ENCODE measurements at regions not wholly inside any gene's neighbourhood (a gene's known extent, or its start where the extent isn't known, plus 50 kb on each side); places are given as distances from the start of the nearest gene placed in this dataset.

GRCh38 chr2:217529271-217529670, 473.5 kb downstream of the TNS1 start:
- TF ChIP-seq, protein P1, sequence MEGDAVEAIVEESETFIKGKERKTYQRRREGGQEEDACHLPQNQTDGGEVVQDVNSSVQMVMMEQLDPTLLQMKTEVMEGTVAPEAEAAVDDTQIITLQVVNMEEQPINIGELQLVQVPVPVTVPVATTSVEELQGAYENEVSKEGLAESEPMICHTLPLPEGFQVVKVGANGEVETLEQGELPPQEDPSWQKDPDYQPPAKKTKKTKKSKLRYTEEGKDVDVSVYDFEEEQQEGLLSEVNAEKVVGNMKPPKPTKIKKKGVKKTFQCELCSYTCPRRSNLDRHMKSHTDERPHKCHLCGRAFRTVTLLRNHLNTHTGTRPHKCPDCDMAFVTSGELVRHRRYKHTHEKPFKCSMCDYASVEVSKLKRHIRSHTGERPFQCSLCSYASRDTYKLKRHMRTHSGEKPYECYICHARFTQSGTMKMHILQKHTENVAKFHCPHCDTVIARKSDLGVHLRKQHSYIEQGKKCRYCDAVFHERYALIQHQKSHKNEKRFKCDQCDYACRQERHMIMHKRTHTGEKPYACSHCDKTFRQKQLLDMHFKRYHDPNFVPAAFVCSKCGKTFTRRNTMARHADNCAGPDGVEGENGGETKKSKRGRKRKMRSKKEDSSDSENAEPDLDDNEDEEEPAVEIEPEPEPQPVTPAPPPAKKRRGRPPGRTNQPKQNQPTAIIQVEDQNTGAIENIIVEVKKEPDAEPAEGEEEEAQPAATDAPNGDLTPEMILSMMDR (conservative IDR thresholded peaks at IDR 0.05; ENCODE audit: low read length): no peak
- no peak for TF ChIP-seq EZH2phosphoT487 (IDR thresholded peaks at IDR 0.05; ENCODE audit: borderline replicate concordance, low read depth, low read length)
- H2AFZ ChIP-seq (ENCODE audit: low read length): no peak overlapping the region
- H3K36me3 ChIP-seq (ENCODE audit: insufficient read depth, low read length): no peaks in the 10 kb centered on the region
- no TSS peak for BruUV-seq (replicated peaks)
- no peaks in the 10 kb centered on the region for H3K9me2 ChIP-seq (ENCODE audit: insufficient read depth, low read length)
- no peak for DNase-seq (ENCODE audit: low spot score)
- POLR2A ChIA-PET: no interaction called here
- no peaks in the 10 kb centered on the region for H4K20me1 ChIP-seq (ENCODE audit: insufficient read depth, low read length)
- intact Hi-C loops (cut with micrococcal nuclease; ENCODE audit: unreplicated experiment): no loop called here
- no peaks in the 10 kb centered on the region for H3K79me2 ChIP-seq (ENCODE audit: insufficient read depth, low read depth, low read length)
- CTCF ChIA-PET (ENCODE audit: unreplicated experiment): no interaction called here
- H3K9me3 ChIP-seq (ENCODE audit: low read length): no peaks in the 10 kb centered on the region
- H3K4me2 ChIP-seq (ENCODE audit: low read length): no peak overlapping the region
- H3K4me1 ChIP-seq (ENCODE audit: insufficient read depth, low read length, poor library complexity, severe bottlenecking): no peaks in the 10 kb centered on the region
- no peak overlapping the region for H3K27ac ChIP-seq (ENCODE audit: low read depth, low read length, poor library complexity, severe bottlenecking)
- no peak overlapping the region for H3K4me3 ChIP-seq (ENCODE audit: low read depth, low read length, poor library complexity, severe bottlenecking)

GRCh38 chr2:217527590-217528202, 475.1 kb downstream of the TNS1 start:
- Histone ChIP-seq H3K27ac (ENCODE audit: low read depth, low read length, poor library complexity, severe bottlenecking) (no peak overlapping the region), H3K9me2 (ENCODE audit: insufficient read depth, low read length) (no peaks in the 10 kb centered on the region), H3K36me3 (ENCODE audit: insufficient read depth, low read length) (no peaks in the 10 kb centered on the region), H3K4me2 (ENCODE audit: low read length) (no peak overlapping the region), H3K4me1 (ENCODE audit: insufficient read depth, low read length, poor library complexity, severe bottlenecking) (no peaks in the 10 kb centered on the region), H3K79me2 (ENCODE audit: insufficient read depth, low read depth, low read length) (no peaks in the 10 kb centered on the region), H3K4me3 (ENCODE audit: low read depth, low read length, poor library complexity, severe bottlenecking) (no peak overlapping the region), H2AFZ (ENCODE audit: low read length) (no peak overlapping the region), H4K20me1 (ENCODE audit: insufficient read depth, low read length) (no peaks in the 10 kb centered on the region), H3K9me3 (ENCODE audit: low read length) (no peaks in the 10 kb centered on the region)
- TF ChIP-seq EZH2phosphoT487 (IDR thresholded peaks at IDR 0.05; ENCODE audit: borderline replicate concordance, low read depth, low read length): no peak
- TF ChIP-seq, protein P1 (conservative IDR thresholded peaks at IDR 0.05; ENCODE audit: low read length): no peak
- BruUV-seq (replicated peaks): no TSS peak
- no peak for DNase-seq (ENCODE audit: low spot score)
- POLR2A ChIA-PET: no interaction called here
- CTCF ChIA-PET (ENCODE audit: unreplicated experiment): no interaction called here
- intact Hi-C loops (cut with micrococcal nuclease; ENCODE audit: unreplicated experiment): no loop called here

- no peaks in the 10 kb centered on the region for H3K36me3 ChIP-seq (ENCODE audit: insufficient read depth, low read length)
- H2AFZ ChIP-seq (ENCODE audit: low read length): no peak overlapping the region
- no peaks in the 10 kb centered on the region for H3K9me2 ChIP-seq (ENCODE audit: insufficient read depth, low read length)
- ChIA-PET CTCF (ENCODE audit: unreplicated experiment) (no interaction called here), POLR2A (interaction anchor here (0.6 kb wide), 1 partner anchor 90 kb away, joined by 7 read pairs; no protein-coding TSS in a partner anchor)
- no TSS peak for BruUV-seq (replicated peaks)
- no peaks in the 10 kb centered on the region for H4K20me1 ChIP-seq (ENCODE audit: insufficient read depth, low read length)
- H3K9me3 ChIP-seq (ENCODE audit: low read length): no peaks in the 10 kb centered on the region
- H3K27ac ChIP-seq (ENCODE audit: low read depth, low read length, poor library complexity, severe bottlenecking): no peak overlapping the region
- intact Hi-C loops (cut with micrococcal nuclease; ENCODE audit: unreplicated experiment): no loop called here
- H3K4me3 ChIP-seq (ENCODE audit: low read depth, low read length, poor library complexity, severe bottlenecking): no peak overlapping the region
- H3K79me2 ChIP-seq (ENCODE audit: insufficient read depth, low read depth, low read length): no peaks in the 10 kb centered on the region
- TF ChIP-seq, protein P1 (conservative IDR thresholded peaks at IDR 0.05; ENCODE audit: low read length): no peak
- TF ChIP-seq EZH2phosphoT487 (IDR thresholded peaks at IDR 0.05; ENCODE audit: borderline replicate concordance, low read depth, low read length): no peak
- H3K4me2 ChIP-seq (ENCODE audit: low read length): no peak overlapping the region
- no peaks in the 10 kb centered on the region for H3K4me1 ChIP-seq (ENCODE audit: insufficient read depth, low read length, poor library complexity, severe bottlenecking)
- no peak for DNase-seq (ENCODE audit: low spot score)
Measured at GRCh38 chr2:217525076-217525475, 477.7 kb downstream of the TNS1 start.
